Stimulated activated memory B cell treated with anti-CD40 and anti-IgM and Interleukin-4, amounts not matched to agents 10 μg/mL and 1 μg/mL and 100 μg/mL, for 72 hours (primary cell): ENCODE measurements at regions not wholly inside any gene's neighbourhood (a gene's known extent, or its start where the extent isn't known, plus 50 kb on each side); places are given as distances from the start of the nearest gene placed in this dataset.

ENCODE experiments used
- ATAC-seq: fragments of 150-1000 bp; cut with Tn5 transposase; 2 replicates; pipeline ENCODE4 v1.10.0; 2021
- H3K27ac Mint-ChIP-seq: one replicate; pipeline ENCODE4 v1.8.0; 2022; ENCODE audit warnings: mild to moderate bottlenecking, mixed read lengths
- H3K27me3 Mint-ChIP-seq: one replicate; pipeline ENCODE4 v1.8.0; 2022; ENCODE audit warnings: mixed read lengths
- H3K36me3 Mint-ChIP-seq: one replicate; pipeline ENCODE4 v1.8.0; 2022; ENCODE audit warnings: mixed read lengths
- H3K4me1 Mint-ChIP-seq: one replicate; pipeline ENCODE4 v1.8.0; 2022; ENCODE audit warnings: mixed read lengths
- H3K4me3 Mint-ChIP-seq: one replicate; pipeline ENCODE4 v1.8.0; 2022; ENCODE audit warnings: mild to moderate bottlenecking, moderate library complexity, mixed read lengths
- H3K9me3 Mint-ChIP-seq: one replicate; pipeline ENCODE4 v1.8.0; 2022; ENCODE audit warnings: mixed read lengths

DNA sequence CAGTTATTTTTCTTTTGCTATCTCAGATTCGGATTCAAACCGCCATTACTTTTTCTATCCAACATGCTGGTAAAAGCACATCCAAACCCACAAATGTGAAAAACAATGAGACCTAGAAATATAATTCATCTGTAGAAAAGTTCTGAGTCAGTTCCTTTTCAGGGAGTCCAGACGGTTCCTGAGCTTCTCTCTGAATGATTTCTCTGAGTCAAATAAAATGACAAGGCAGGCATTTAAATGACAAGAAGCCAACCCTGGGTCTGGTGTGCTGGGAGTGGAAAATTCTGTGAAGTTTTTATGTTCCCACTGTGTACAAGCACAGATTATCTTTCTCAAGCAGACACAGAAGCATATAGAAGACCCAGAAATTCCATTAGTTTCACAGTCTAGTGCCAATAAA lies 96.3 kb upstream of the ANKRD1 start:
- Mint-ChIP-seq H3K27ac (no peak overlapping the region), H3K9me3 (no peaks in the 10 kb centered on the region), H3K4me1 (no peaks in the 10 kb centered on the region), H3K36me3 (no peaks in the 10 kb centered on the region), H3K27me3 (no peaks in the 10 kb centered on the region), H3K4me3 (no peak overlapping the region)
- no peak for ATAC-seq

DNA sequence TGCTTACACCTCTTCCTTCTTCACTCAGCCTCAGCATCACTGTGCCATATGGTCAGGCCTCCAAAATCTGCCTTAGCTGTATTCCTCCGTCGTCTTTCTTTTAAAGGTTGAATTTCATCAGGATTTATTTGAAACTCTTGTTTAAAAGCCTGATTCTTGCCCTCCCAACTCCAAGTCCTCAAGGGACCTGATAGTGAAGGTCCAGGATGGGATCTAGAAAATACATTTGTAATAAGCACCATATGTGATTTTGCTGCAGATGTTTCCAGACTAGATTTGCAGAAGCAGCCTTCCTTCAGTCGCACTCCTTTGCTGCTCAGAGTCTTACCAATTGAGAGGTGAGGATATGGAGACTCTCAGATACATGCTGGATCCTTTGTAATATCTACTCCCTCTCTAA lies 101.0 kb upstream of the ANKRD1 start:
- no peak overlapping the region for H3K4me3 Mint-ChIP-seq

GRCh38 chr10:91022390-91022789 lies 101.5 kb upstream of the ANKRD1 start:
- Mint-ChIP-seq H3K36me3 (no peaks in the 10 kb centered on the region), H3K9me3 (no peaks in the 10 kb centered on the region), H3K4me3 (no peak overlapping the region), H3K27me3 (no peaks in the 10 kb centered on the region), H3K27ac (no peak overlapping the region), H3K4me1 (no peaks in the 10 kb centered on the region)
- no peak for ATAC-seq

More for the DNA sequence above, 101.0 kb upstream of the ANKRD1 start:
- no peaks in the 10 kb centered on the region for H3K36me3 Mint-ChIP-seq
- no peaks in the 10 kb centered on the region for H3K4me1 Mint-ChIP-seq
- H3K27me3 Mint-ChIP-seq = no peaks in the 10 kb centered on the region
- no peak for ATAC-seq
- H3K27ac Mint-ChIP-seq = no peak overlapping the region
- H3K9me3 Mint-ChIP-seq = no peaks in the 10 kb centered on the region

- no peak overlapping the region for H3K4me3 Mint-ChIP-seq
- H3K36me3 Mint-ChIP-seq = no peaks in the 10 kb centered on the region
- no peaks in the 10 kb centered on the region for H3K9me3 Mint-ChIP-seq
- no peak overlapping the region for H3K27ac Mint-ChIP-seq
- H3K27me3 Mint-ChIP-seq = no peaks in the 10 kb centered on the region
- no peaks in the 10 kb centered on the region for H3K4me1 Mint-ChIP-seq
- ATAC-seq = no peak
Measured at GRCh38 chr10:91022924-91023699, 102.2 kb upstream of the ANKRD1 start.

DNA sequence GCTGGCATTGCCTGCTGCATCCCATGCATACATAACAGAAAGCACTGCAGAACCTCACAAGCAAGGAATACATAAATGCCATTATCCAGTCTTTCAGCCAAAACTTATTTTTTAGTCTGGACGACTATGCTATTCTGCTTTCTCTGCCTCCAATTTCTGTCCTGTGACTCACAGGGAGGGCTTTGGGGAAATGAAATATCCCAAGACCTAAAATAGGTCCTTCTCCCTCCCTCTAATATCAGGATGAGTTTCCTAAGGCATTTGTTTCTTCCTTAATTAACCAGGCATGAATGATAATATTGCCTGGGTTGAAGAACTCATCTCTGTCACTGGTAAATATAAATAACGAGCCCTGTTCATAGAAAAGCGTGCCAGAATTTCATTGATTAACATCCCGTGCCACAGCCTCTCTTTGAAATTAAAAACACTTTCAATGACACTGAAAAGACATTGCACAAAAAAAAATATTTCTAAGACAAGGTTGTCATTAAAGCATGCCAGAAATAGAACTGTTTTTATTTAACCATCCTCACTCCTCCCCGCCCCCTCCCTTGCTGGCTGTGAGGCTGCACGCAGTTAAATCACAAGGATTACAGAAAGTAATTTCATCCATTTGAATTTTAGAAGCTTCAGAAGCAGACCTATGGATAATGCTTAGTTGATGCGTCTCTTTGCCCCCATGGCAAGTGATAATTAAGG lies 103.0 kb upstream of the ANKRD1 start:
- H3K36me3 Mint-ChIP-seq = no peaks in the 10 kb centered on the region
- H3K27ac Mint-ChIP-seq = no peak overlapping the region

GRCh38 chr10:91024541-91024940 lies 103.7 kb upstream of the ANKRD1 start:
- Mint-ChIP-seq H3K27ac (no peak overlapping the region), H3K36me3 (no peaks in the 10 kb centered on the region), H3K4me3 (no peak overlapping the region), H3K9me3 (no peaks in the 10 kb centered on the region), H3K4me1 (no peaks in the 10 kb centered on the region), H3K27me3 (no peaks in the 10 kb centered on the region)
- no peak for ATAC-seq

More for the DNA sequence above, 103.0 kb upstream of the ANKRD1 start:
- H3K9me3 Mint-ChIP-seq = no peaks in the 10 kb centered on the region
- no peaks in the 10 kb centered on the region for H3K4me1 Mint-ChIP-seq
- no peaks in the 10 kb centered on the region for H3K27me3 Mint-ChIP-seq
- ATAC-seq = no peak
- H3K4me3 Mint-ChIP-seq = no peak overlapping the region

- Mint-ChIP-seq H3K9me3 (no peaks in the 10 kb centered on the region), H3K4me1 (peaks cover 14% of the 10 kb centered on the region), H3K4me3 (no peak overlapping the region), H3K36me3 (no peaks in the 10 kb centered on the region), H3K27me3 (no peaks in the 10 kb centered on the region), H3K27ac (no peak overlapping the region)
- no peak for ATAC-seq
Measured at GRCh38 chr10:91032611-91033206, 111.8 kb upstream of the ANKRD1 start.

DNA sequence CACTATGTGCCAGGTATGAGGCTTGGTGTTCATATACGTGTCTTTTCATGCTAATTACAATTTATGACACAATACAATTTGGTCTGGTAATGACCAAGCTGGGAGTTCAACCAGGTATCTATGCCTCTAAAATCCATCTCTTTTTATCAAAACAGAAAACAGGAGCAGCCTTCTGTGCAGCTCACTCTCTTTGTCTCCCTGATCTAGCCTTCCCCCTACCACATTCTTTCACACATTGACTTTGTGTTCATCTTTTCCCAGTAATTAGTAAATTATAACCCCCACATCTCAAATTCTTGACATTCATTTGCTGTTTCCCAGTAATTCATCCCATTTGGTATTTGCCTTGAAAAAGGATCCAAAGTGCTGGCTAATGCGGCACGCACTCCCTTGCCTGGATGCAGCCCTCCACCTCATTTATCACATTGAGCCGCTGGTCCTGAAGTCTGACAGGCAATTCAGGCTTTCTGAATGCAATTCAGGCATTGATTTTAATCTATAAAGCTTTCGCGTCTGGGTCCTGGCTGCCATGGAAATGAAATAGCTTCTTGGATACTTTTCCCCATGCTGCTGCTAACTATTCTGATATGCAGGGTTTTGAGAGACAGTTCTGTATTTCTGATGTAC lies 112.5 kb upstream of the ANKRD1 start:
- H3K36me3 Mint-ChIP-seq = no peaks in the 10 kb centered on the region
- H3K4me3 Mint-ChIP-seq = no peak overlapping the region
- peaks cover 14% of the 10 kb centered on the region for H3K4me1 Mint-ChIP-seq
- no peak for ATAC-seq
- H3K27ac Mint-ChIP-seq = no peak overlapping the region
- no peaks in the 10 kb centered on the region for H3K9me3 Mint-ChIP-seq
- H3K27me3 Mint-ChIP-seq = no peaks in the 10 kb centered on the region

DNA sequence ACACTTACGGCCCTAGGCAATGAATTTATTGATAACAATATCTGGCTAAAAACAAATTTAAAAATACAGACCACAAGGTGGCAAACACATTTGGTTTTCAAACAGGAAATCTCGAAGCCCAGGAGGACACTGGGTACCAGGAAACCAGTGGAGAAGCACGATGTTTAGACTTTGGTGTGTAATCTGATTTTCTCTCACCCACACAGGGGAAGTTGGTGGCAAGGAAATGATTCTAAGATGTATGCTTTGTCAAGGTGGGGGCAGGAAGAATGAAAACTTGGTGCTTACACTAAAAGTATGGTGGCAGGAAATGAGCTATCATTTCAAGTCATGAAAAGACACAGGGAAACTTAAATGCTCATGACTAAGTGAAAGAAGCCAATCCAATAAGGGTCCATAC lies 113.2 kb upstream of the ANKRD1 start:
- Mint-ChIP-seq H3K36me3 (no peaks in the 10 kb centered on the region), H3K9me3 (no peaks in the 10 kb centered on the region), H3K4me1 (peaks cover 14% of the 10 kb centered on the region), H3K4me3 (no peak overlapping the region), H3K27me3 (no peaks in the 10 kb centered on the region), H3K27ac (no peak overlapping the region)
- ATAC-seq = no peak

DNA sequence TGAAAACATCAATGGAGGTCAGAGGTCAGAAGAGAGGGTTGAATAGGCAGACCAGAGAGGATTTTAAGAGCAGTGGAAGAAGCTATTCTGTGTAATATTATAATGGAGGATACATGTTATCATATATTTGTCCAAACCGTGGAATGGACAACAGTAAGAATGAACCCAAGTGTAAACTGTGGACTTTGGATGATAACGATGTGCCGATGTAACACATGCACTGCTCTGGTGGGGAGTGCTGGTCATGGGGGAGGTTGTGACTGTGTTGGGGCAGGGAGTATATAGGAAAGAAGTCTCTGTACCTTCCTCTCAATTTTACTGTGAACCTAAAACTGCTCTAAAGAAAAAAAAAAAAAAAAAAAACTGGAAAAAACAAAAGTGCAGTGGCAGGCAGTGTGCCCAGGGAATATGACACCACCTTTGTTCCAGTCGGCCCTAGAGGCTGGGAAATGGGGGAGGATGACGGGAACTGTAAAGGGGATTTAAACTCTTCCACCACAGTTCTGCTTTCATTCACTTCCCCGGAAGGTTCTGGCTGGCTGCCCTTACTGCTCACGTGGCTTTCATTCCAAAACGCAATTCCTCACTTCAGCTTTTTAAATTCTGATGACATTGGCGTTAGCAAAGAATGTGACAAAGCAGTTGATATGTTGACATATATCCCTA lies 113.7 kb upstream of the ANKRD1 start:
- Mint-ChIP-seq H3K27me3 (no peaks in the 10 kb centered on the region), H3K9me3 (no peaks in the 10 kb centered on the region), H3K4me1 (peaks cover 14% of the 10 kb centered on the region), H3K36me3 (no peaks in the 10 kb centered on the region), H3K27ac (no peak overlapping the region), H3K4me3 (no peak overlapping the region)
- no peak for ATAC-seq

DNA sequence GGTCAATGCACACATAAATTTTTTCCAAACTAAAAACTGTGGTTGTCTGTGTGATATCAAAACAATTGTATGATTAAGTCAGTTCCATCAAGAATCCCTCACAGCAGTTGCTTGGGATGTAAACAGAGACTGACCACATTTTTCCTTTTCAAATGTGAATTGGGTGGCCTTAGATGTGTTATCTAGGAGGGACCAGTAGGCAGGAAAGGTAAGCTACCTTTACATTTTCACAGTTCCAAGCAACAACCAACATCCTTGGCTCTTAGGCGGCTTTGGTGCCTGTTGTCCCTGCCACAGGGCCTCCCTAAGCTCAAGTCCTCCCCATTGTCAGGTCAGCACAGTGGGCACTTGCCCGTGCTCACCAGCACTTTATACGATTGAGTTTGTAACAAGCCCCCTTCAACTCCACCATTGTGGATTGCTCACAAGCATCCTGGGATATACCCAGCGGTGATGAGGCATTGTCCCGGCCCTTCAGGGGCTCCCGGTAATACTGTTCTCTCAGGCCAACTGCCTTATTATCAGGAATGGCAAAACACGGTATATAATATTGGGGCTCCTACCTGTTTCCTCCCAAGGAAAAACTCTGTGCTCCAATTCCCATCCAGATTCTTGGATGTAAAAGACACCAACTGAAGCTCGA lies 114.9 kb upstream of the ANKRD1 start:
- Mint-ChIP-seq H3K4me1 (peaks cover 14% of the 10 kb centered on the region), H3K27me3 (no peaks in the 10 kb centered on the region), H3K9me3 (no peaks in the 10 kb centered on the region), H3K4me3 (no peak overlapping the region), H3K36me3 (no peaks in the 10 kb centered on the region), H3K27ac (no peak overlapping the region)
- ATAC-seq = no peak

- no peak overlapping the region for H3K4me3 Mint-ChIP-seq
- peaks cover 14% of the 10 kb centered on the region for H3K4me1 Mint-ChIP-seq
- no peak overlapping the region for H3K27ac Mint-ChIP-seq
- no peaks in the 10 kb centered on the region for H3K36me3 Mint-ChIP-seq
- H3K9me3 Mint-ChIP-seq = no peaks in the 10 kb centered on the region
- H3K27me3 Mint-ChIP-seq = no peaks in the 10 kb centered on the region
- ATAC-seq = no peak
Measured at GRCh38 chr10:91036807-91037411, 116.0 kb upstream of the ANKRD1 start.

DNA sequence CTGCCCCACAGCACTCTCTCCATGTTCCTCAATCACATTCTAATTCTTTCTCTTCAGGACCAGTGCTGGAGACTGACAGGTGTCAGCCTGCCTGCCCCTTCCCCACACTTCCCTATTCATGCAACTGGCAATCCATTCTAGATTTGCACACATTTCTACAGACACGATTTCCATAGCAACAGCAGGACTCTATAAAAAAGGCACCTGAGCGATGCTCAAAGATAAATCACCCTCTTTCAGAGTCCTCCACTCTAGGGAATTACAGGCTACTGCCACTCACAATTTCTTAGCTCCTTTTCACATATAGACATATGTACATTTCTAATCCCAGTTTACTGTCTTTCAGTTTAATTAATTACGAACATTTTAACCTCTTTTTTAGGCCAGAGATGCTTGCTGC lies 118.1 kb upstream of the ANKRD1 start:
- ATAC-seq = no peak
- Mint-ChIP-seq H3K27ac (no peak overlapping the region), H3K27me3 (no peaks in the 10 kb centered on the region), H3K4me3 (no peak overlapping the region), H3K9me3 (no peaks in the 10 kb centered on the region), H3K36me3 (no peaks in the 10 kb centered on the region), H3K4me1 (peaks cover 9% of the 10 kb centered on the region)

DNA sequence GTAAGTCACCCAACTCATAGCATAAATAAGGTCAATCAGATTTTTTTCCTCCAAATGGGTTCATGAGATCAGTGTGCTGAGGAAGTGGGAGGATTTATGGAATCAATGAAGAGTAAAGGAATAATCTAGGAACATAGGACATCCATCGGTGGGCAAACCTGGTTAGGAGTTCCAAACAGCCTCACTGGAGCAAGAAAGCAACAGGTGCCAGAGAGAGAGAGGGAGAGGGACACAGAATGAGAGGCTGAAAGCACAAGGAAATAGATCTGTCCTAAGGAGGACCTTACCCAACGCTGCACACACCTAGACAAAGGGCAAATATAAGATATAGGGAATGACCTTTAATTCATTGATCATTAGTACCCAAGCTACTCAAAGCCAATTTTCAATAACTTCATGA lies 119.5 kb upstream of the ANKRD1 start:
- Mint-ChIP-seq H3K4me3 (no peak overlapping the region), H3K4me1 (no peaks in the 10 kb centered on the region), H3K36me3 (no peaks in the 10 kb centered on the region), H3K27ac (no peak overlapping the region), H3K9me3 (no peaks in the 10 kb centered on the region), H3K27me3 (no peaks in the 10 kb centered on the region)
- ATAC-seq = no peak
